Putamen (tissue), 1 donor: ENCODE measurements at regions not wholly inside any gene's neighbourhood (a gene's known extent, or its start where the extent isn't known, plus 50 kb on each side); places are given as distances from the start of the nearest gene placed in this dataset.
"Not testable (repeated sequence)": the region's sequence is repeated elsewhere in the genome, so short reads cannot be mapped to it uniquely, and the experiment has no call there.

Experiments used
- DNase-seq: peaks from one replicate; pipeline ENCODE4 v3.0.0-alpha.2; 2016; ENCODE audit warnings: low spot score

DNA sequence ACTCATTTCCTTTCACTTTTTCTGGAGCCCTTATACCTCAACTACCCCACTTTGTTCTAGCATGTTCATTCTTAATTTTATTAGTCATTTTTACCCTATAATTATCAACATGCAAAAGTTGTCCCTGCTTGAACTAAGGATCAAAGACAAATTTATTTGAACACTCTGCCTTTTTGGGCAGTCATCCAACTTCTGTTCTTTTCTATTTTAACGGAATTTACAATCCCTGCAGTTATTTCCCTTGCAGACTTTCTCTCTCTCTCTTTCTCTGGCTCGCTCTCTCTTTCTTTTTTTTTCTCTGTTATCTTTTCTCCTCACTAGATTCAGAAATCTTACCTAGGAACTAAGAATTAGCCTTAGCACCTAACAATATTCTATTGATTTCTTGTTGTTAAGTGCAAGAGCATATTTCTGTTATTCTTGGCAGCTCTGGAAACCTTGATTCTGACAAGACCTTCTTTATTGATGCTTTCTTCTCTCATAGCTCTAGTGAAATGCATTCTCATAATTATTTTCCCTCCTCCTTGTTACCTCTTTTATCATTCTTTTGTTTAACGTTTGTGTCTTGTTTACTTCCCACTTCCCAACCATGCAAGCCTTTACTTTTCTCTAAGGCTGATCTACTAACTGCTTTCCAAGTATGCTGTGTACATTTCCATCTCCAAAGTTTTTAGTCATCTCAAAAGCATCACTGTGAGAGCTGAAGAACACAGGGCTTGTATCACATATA lies 951.6 kb downstream of the DIPK2A start:
- DNase-seq: no peak

GRCh38 chr3:144930431-144930830 lies 958.8 kb downstream of the DIPK2A start:
- DNase-seq: no peak

- no peak for DNase-seq
Observed at GRCh38 chr3:144931590-144931989, 960.0 kb downstream of the DIPK2A start.

- no peak for DNase-seq
Observed at GRCh38 chr3:144942093-144942837, 970.6 kb downstream of the DIPK2A start.

DNA sequence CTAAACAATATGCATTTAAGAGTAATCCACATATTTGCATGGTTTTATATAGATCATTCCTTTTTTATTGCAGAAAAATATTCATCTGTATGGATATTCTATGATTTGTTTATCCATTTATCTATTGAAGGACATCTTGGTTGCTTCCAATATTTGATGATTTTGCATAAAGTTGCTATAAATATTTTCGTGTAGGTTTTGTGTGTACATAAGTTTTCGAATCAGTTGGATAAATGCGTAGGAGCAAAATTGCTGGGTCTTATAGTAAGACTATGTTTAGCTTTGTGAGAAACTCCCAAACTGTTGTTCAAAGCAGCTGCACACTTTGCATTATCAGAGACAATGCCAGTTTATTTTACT lies 971.2 kb downstream of the DIPK2A start:
- DNase-seq: no peak

GRCh38 chr3:144947895-144948294 lies 976.3 kb downstream of the DIPK2A start:
- DNase-seq: no peak

GRCh38 chr3:144948711-144949110 lies 977.1 kb downstream of the DIPK2A start:
- DNase-seq: no peak

DNA sequence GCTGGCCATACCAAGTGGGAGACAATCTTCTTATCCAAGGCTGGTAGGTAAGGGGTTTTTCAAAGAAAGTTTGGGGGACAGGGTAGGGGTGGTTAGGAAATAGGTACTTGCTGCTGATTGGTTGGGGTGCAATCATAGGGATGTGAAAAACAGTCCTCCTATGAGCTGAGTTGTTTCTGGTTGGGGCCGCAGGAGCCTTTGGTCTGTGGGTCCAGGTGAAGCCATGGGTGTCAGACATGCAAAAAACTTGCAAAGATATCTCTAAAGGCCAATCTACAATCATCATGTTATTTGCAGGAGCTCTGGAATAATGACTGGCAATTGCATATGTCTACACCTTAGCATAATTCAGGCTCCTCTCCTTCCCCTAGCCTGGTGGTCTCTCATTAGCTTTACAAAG lies 982.3 kb downstream of the DIPK2A start:
- DNase-seq: no peak

GRCh38 chr3:144957398-144958101 lies 985.9 kb downstream of the DIPK2A start:
- DNase-seq: no peak

DNA sequence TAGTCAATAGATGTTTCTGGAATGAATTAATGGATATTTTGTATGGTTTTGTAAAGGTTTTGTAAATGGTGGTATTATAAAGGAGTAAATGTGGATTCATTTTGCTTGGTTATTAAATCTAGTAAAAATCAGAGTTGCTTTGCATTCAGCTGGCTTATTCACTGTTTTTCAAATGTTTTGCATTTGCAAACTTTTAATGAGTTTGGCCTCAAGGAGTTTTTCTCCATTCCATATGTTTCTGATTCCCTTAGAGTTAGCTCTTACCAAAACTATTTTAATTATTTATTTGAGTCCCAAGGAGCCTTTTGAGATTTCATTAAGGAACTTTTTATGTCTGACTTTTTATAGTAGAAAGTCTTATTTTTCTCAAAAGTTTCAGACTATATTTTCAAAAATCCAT lies 992.2 kb downstream of the DIPK2A start:
- no peak for DNase-seq

- DNase-seq: no peak
Observed at GRCh38 chr3:144966560-144966959, 994.9 kb downstream of the DIPK2A start.

GRCh38 chr3:144968750-144969350 lies 997.2 kb downstream of the DIPK2A start:
- no peak for DNase-seq

- not testable (repeated sequence) for DNase-seq
Observed at GRCh38 chr3:144984481-144984880, 1012.9 kb downstream of the DIPK2A start.

DNA sequence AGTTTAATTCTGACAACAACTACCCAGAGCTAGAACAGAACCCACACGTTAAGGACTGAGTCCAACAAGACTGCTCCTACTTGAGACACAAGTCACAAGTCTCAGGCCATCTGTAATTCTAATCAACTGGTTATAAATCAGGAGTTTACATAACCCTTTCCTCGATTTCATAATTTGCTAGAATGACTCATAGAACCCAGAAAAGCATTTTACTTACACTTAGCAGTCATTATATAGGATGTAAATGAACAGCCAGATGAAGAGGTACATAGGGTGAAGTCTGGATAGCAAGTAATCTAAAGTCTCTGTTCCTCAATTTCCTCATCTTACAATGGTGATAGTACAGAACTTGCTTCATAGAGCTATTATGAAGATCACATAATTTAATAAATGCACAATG lies 1018.2 kb downstream of the DIPK2A start:
- DNase-seq: no peak

GRCh38 chr3:144995856-144996255 lies 1024.2 kb downstream of the DIPK2A start:
- no peak for DNase-seq

DNA sequence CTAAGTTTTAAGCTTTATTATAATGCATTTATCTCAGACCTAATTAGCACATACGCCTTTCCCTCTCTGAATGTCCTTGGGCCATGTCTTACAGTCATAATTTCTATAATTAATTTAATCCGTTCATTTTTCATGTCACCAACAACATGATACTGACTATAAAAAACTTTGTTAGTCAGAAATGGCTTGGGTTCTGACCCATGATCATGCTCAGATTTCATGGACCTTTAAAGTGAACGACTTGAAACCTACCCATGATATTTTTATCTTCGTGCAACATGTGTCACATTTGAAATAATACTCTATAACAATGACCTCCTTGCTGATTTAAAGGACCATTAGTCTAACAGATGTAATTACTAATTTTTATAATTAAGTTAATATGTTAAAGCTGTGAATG lies 1033.8 kb downstream of the DIPK2A start:
- DNase-seq: no peak

- no peak for DNase-seq
Observed at GRCh38 chr3:145006271-145006670, 1034.6 kb downstream of the DIPK2A start.

DNA sequence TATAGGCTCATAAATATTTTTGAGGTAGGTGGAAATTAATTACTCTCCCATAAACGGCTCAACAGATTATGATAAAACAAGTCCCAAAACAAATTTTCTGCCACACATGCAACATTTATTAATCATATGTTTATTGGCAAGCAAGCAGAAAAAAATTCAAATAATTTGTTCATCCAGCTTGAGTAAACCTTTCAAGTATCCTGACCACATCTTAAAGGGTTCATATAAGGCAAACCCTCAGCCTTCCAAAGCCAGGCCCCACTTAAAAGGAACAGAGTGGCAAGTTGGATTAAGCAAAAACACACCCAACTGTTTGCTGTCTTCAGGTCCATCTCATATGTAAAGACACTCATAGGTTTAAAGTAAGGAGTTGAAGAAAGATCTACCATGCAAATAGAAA lies 1042.3 kb downstream of the DIPK2A start:
- no peak for DNase-seq

- DNase-seq: no peak
Observed at GRCh38 chr3:145015253-145015652, 1043.6 kb downstream of the DIPK2A start.

DNA sequence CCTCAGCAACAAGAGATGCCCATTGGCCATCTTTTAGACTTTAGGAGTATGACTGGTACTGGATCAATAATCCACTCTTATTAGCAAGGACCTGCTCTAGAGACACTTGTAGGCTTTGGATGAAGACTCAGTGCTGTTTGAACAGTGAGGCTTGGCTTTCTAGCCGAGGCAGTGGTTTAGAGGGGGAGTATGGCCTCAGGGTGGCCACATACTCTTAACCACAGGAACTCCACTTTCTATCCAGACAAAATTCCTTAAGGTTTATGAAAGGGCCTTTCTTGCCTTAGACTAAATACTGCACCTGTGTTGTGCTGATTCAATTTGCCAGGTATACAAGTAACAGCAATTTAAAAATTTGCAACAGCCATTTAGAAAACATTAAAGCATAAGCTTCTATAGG lies 1046.3 kb downstream of the DIPK2A start:
- no peak for DNase-seq

- DNase-seq: no peak
Observed at GRCh38 chr3:145022447-145022846, 1050.8 kb downstream of the DIPK2A start.

- DNase-seq: no peak
Observed at GRCh38 chr3:145024700-145025099, 1053.1 kb downstream of the DIPK2A start.

DNA sequence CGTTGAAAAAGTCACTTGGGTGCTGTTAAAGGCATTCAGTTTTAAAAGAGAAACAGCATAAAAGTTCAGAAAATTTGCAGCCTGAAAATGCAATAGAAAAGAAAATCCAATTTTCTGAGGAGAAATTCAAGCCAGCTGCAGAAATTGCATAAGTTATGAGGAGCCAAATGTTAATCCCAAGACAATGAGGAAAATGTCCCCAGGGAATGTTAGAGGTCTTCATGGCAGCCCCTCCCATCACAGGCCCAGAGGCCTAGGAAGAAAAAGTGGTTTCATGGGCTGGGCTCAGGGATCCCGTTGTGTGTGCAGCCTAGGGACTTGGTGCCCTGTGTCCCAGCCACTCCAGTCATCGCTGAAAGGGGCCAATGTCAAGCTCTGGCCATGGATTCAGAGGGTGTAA lies 1055.6 kb downstream of the DIPK2A start:
- not testable (repeated sequence) for DNase-seq
